GM23338 (cell line): ENCODE measurements at regions not wholly inside any gene's neighbourhood (a gene's known extent, or its start where the extent isn't known, plus 50 kb on each side); places are given as distances from the start of the nearest gene placed in this dataset.

ENCODE experiments used
- ATAC-seq: fragments of 200-7000 bp; cut with Tn5 transposase; 3 replicates; pipeline ENCODE4 v1.9.1; 2020
- DNase-seq: peaks from one replicate; pipeline ENCODE4 v3.0.0-alpha.2; 2015; ENCODE audit warnings: low spot score
- H2AFZ ChIP-seq: fragments of 200-600 bp; sonication (generic); 2 replicates; pipeline ENCODE4 v1.8.0; 2016; ENCODE audit warnings: antibody characterized with exemption, mild to moderate bottlenecking, moderate library complexity
- H3F3A ChIP-seq: fragments of 200-600 bp; sonication (generic); replicated peaks from 2 replicates; pipeline ENCODE4 v1.8.0; 2017; ENCODE audit warnings: antibody characterized with exemption, mixed run types, low read depth
- H3K27ac ChIP-seq: fragments of 200-600 bp; sonication (generic); 2 replicates; pipeline ENCODE4 v1.6.1; 2016; ENCODE audit warnings: low read depth
- H3K27me3 ChIP-seq: fragments of 200-600 bp; sonication (generic); 2 replicates; pipeline ENCODE4 v1.8.0; 2016; ENCODE audit warnings: mild to moderate bottlenecking, mixed run types, moderate library complexity; ENCODE audit not compliant: insufficient read depth
- H3K36me3 ChIP-seq: fragments of 200-600 bp; sonication (generic); 2 replicates; pipeline ENCODE4 v1.8.0; 2016; ENCODE audit warnings: mild to moderate bottlenecking; ENCODE audit not compliant: insufficient read depth
- H3K4me1 ChIP-seq: fragments of 200-600 bp; sonication (generic); 2 replicates; pipeline ENCODE4 v1.8.0; 2016; ENCODE audit warnings: mild to moderate bottlenecking, moderate library complexity; ENCODE audit not compliant: insufficient read depth
- H3K4me2 ChIP-seq: fragments of 200-600 bp; sonication (generic); 2 replicates; pipeline ENCODE4 v1.7.1; 2017; ENCODE audit warnings: mixed run types
- H3K4me3 ChIP-seq: fragments of 200-600 bp; sonication (generic); 2 replicates; pipeline ENCODE4 v1.6.1; 2016; ENCODE audit warnings: mixed run types
- H3K79me2 ChIP-seq: fragments of 200-600 bp; sonication (generic); replicated peaks from 2 replicates; pipeline ENCODE4 v1.8.0; 2017; ENCODE audit warnings: mild to moderate bottlenecking; ENCODE audit not compliant: insufficient read depth
- H3K9me2 ChIP-seq: fragments of 200-600 bp; sonication (generic); 2 replicates; pipeline ENCODE4 v1.8.0; 2017; ENCODE audit not compliant: insufficient read depth
- H4K20me1 ChIP-seq: fragments of 200-600 bp; sonication (generic); replicated peaks from 2 replicates; pipeline ENCODE4 v1.8.0; 2017; ENCODE audit warnings: mild to moderate bottlenecking; ENCODE audit not compliant: insufficient read depth
- H3K27ac Mint-ChIP-seq: 2 replicates; pipeline ENCODE4 v1.8.0; 2020; ENCODE audit warnings: inconsistent platforms, mild to moderate bottlenecking, moderate library complexity, mixed read lengths
- H3K27me3 Mint-ChIP-seq: 3 replicates; pipeline ENCODE4 v1.8.0; 2022; ENCODE audit warnings: low read depth, mild to moderate bottlenecking, moderate library complexity, mixed read lengths, inconsistent platforms; ENCODE audit not compliant: insufficient read depth, poor library complexity
- H3K36me3 Mint-ChIP-seq: 3 replicates; pipeline ENCODE4 v1.8.0; 2021; ENCODE audit warnings: low read depth, mild to moderate bottlenecking, inconsistent platforms, moderate library complexity, mixed read lengths
- H3K4me1 Mint-ChIP-seq: 3 replicates; pipeline ENCODE4 v1.8.0; 2020; ENCODE audit warnings: mild to moderate bottlenecking, inconsistent platforms, mixed read lengths
- H3K4me3 Mint-ChIP-seq: 3 replicates; pipeline ENCODE4 v1.8.0; 2021; ENCODE audit warnings: moderate library complexity, mild to moderate bottlenecking, inconsistent platforms, mixed read lengths
- H3K9me3 Mint-ChIP-seq: 3 replicates; pipeline ENCODE4 v1.8.0; 2020; ENCODE audit warnings: moderate library complexity, mild to moderate bottlenecking, inconsistent platforms, mixed read lengths
- CREB1 ChIP-seq: fragments of 250-450 bp; sonication (Bioruptor Pico); IDR thresholded peaks from 2 replicates; pipeline ENCODE4 v1.5.0; 2020; ENCODE audit warnings: low read depth, mild to moderate bottlenecking, moderate library complexity
- EZH2phosphoT487 ChIP-seq: fragments of 200-600 bp; sonication (generic); IDR thresholded peaks from one replicate; pipeline ENCODE4 v1.8.1; 2018; ENCODE audit warnings: antibody characterized with exemption; ENCODE audit not compliant: unreplicated experiment
- NANOG ChIP-seq: IDR thresholded peaks from 2 replicates; pipeline ENCODE4 v1.6.1; 2016; ENCODE audit warnings: antibody characterized with exemption, borderline replicate concordance
- POLR2AphosphoS5 ChIP-seq: IDR thresholded peaks from 2 replicates; pipeline ENCODE4 v1.6.1; 2016; ENCODE audit warnings: antibody characterized with exemption, low read depth
- ZNF114 ChIP-seq: fragments of 250-450 bp; sonication (Bioruptor Pico); IDR thresholded peaks from 2 replicates; pipeline ENCODE4 v1.5.0; 2020; ENCODE audit warnings: mild to moderate bottlenecking, moderate library complexity
- ZNF331 ChIP-seq: fragments of 250-450 bp; sonication (Bioruptor Pico); IDR thresholded peaks from 2 replicates; pipeline ENCODE4 v1.5.0; 2020; ENCODE audit warnings: low read depth, mild to moderate bottlenecking, moderate library complexity
- ZNF462 ChIP-seq: fragments of 250-450 bp; sonication (Bioruptor Pico); IDR thresholded peaks from 2 replicates; pipeline ENCODE4 v1.5.0; 2020; ENCODE audit warnings: mild to moderate bottlenecking, moderate library complexity

- TF ChIP-seq ZNF462 (CRISPR knock-in tag) (no peak), POLR2AphosphoS5 (no peak), CREB1 (CRISPR knock-in tag) (no peak), NANOG (no peak), EZH2phosphoT487 (no peak)
Observed at GRCh38 chr16:85517154-85517553, 96.0 kb upstream of the GSE1 start (continued).

- no peak overlapping the region for H3K4me3 Mint-ChIP-seq
- peaks cover 8% of the 10 kb centered on the region; the same call in 1 of the 3 replicates for H3K9me3 Mint-ChIP-seq
- H3K27ac Mint-ChIP-seq, result no peak overlapping the region
Observed at GRCh38 chr16:85517563-85518179, 95.5 kb upstream of the GSE1 start.

More at GRCh38 chr16:85517563-85518179, 95.5 kb upstream of the GSE1 start:
- ATAC-seq (no peak), DNase-seq (no peak)
- no peaks in the 10 kb centered on the region for H3K27me3 ChIP-seq
- Mint-ChIP-seq H3K4me1 (peaks cover 39% of the 10 kb centered on the region), H3K36me3 (peaks cover 13% of the 10 kb centered on the region), H3K27me3 (peaks cover 16% of the 10 kb centered on the region)
- H3F3A ChIP-seq, result 0 out of 2 replicates have a peak, but pooled peaks cover 3% of the 10 kb centered on the region
- no peaks in the 10 kb centered on the region for H3K9me2 ChIP-seq
- no peaks in the 10 kb centered on the region for H4K20me1 ChIP-seq
- H2AFZ ChIP-seq, result no peak overlapping the region
- TF ChIP-seq ZNF331 (CRISPR knock-in tag), result no peak
- TF ChIP-seq ZNF114 (CRISPR knock-in tag), result no peak
- no peak for TF ChIP-seq ZNF462 (CRISPR knock-in tag)
- H3K36me3 ChIP-seq, result no peaks in the 10 kb centered on the region
- H3K79me2 ChIP-seq, result no peaks in the 10 kb centered on the region
- H3K27ac ChIP-seq, result no peak overlapping the region
- H3K4me2 ChIP-seq, result no peak overlapping the region
- no peak overlapping the region for H3K4me3 ChIP-seq
- H3K4me1 ChIP-seq, result no peaks in the 10 kb centered on the region; the same call in 1 of the 2 replicates
